ENCODE measurements at regions not wholly inside any gene's neighbourhood (a gene's known extent, or its start where the extent isn't known, plus 50 kb on each side); places are given as distances from the start of the nearest gene placed in this dataset.

- no peaks in the 10 kb centered on the region for H3K9me3 Mint-ChIP-seq
- no peak overlapping the region for H3K27ac Mint-ChIP-seq
- H3K27me3 Mint-ChIP-seq: no peaks in the 10 kb centered on the region
- H3K36me3 Mint-ChIP-seq: no peaks in the 10 kb centered on the region
- H3K4me1 Mint-ChIP-seq (ENCODE audit: unreplicated experiment): no peaks in the 10 kb centered on the region
- no peak for DNase-seq (ENCODE audit: extremely low spot score, unreplicated experiment)
- TF ChIP-seq CTCF (conservative IDR thresholded peaks at IDR 0.05): no peak
- no peak overlapping the region for H3K4me3 Mint-ChIP-seq
Observed at GRCh38 chr11:106288057-106288456, 210.6 kb downstream of the AASDHPPT start.

DNA sequence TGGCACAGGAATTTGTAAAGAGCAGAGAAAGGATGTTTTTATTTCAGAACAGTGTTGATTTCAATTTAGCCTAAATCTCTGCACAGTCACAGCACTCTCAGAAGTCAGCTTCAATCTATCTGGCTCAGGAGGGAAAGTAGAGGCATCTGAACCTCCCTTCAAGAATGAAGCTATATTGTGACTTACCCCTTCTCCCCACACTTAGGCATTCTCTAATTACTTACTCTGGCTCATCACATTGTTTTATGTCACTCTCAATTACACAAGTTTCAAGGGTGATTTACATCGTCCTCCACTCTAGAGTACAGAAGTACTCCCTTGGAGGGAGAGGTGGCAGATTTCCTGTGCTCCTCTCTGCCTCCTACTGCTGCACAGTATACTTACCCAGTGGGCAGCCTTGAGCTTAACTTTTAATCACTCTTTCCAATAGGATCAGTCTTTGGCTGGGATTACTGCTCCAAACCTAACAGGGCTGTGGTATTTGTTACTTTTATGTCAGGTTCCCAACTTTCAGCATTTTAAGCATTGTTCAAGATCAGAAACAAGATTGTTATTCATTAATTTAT, 211.4 kb downstream of the AASDHPPT start:
- no peak overlapping the region for H3K4me3 Mint-ChIP-seq
- no peaks in the 10 kb centered on the region for H3K27me3 Mint-ChIP-seq
- no peak overlapping the region for H3K27ac Mint-ChIP-seq
- no peaks in the 10 kb centered on the region for H3K9me3 Mint-ChIP-seq
- TF ChIP-seq CTCF (conservative IDR thresholded peaks at IDR 0.05): no peak
- no peak for DNase-seq (ENCODE audit: extremely low spot score, unreplicated experiment)
- H3K4me1 Mint-ChIP-seq (ENCODE audit: unreplicated experiment): no peaks in the 10 kb centered on the region
- H3K36me3 Mint-ChIP-seq: no peaks in the 10 kb centered on the region

DNA sequence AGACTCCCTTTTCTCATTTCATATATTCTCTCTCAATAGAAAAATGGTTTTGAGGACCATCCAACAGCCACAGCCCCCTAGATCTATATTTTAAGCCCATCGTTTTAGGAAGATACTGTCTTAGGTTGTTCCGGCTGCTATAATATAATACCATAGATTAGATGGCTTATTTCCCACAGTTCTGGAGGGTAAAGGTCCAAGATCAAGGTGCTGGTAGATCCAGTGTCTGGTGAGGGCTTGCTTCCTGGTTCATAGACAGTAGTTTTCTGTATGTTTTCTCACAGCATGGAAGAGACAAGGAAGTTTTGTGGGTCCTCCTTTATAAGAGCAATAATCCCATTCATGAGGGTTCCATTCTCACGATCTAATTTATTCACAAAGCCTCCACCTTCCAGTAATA, 215.1 kb downstream of the AASDHPPT start:
- no peaks in the 10 kb centered on the region for H3K4me1 Mint-ChIP-seq (ENCODE audit: unreplicated experiment)
- no peaks in the 10 kb centered on the region for H3K9me3 Mint-ChIP-seq
- no peaks in the 10 kb centered on the region for H3K36me3 Mint-ChIP-seq
- H3K4me3 Mint-ChIP-seq: no peak overlapping the region
- no peak for DNase-seq (ENCODE audit: extremely low spot score, unreplicated experiment)
- H3K27ac Mint-ChIP-seq: no peak overlapping the region
- TF ChIP-seq CTCF (conservative IDR thresholded peaks at IDR 0.05): no peak
- H3K27me3 Mint-ChIP-seq: no peaks in the 10 kb centered on the region

- Mint-ChIP-seq H3K36me3 (no peaks in the 10 kb centered on the region), H3K27ac (no peak overlapping the region), H3K4me1 (ENCODE audit: unreplicated experiment) (no peaks in the 10 kb centered on the region), H3K27me3 (no peaks in the 10 kb centered on the region), H3K9me3 (peaks cover 4% of the 10 kb centered on the region), H3K4me3 (no peak overlapping the region)
- no peak for TF ChIP-seq CTCF (conservative IDR thresholded peaks at IDR 0.05)
- no peak for DNase-seq (ENCODE audit: extremely low spot score, unreplicated experiment)
Observed at GRCh38 chr11:106295974-106296373, 218.5 kb downstream of the AASDHPPT start.

- H3K4me1 Mint-ChIP-seq (ENCODE audit: unreplicated experiment): no peaks in the 10 kb centered on the region
- H3K27ac Mint-ChIP-seq: no peak overlapping the region
- H3K4me3 Mint-ChIP-seq: no peak overlapping the region
- TF ChIP-seq CTCF (conservative IDR thresholded peaks at IDR 0.05): no peak
- H3K27me3 Mint-ChIP-seq: no peaks in the 10 kb centered on the region
- no peaks in the 10 kb centered on the region for H3K36me3 Mint-ChIP-seq
- no peak for DNase-seq (ENCODE audit: extremely low spot score, unreplicated experiment)
- H3K9me3 Mint-ChIP-seq: peaks cover 16% of the 10 kb centered on the region
Observed at GRCh38 chr11:106302416-106302815, 225.0 kb downstream of the AASDHPPT start.

- Mint-ChIP-seq H3K4me1 (ENCODE audit: unreplicated experiment) (no peaks in the 10 kb centered on the region), H3K9me3 (peaks cover 12% of the 10 kb centered on the region), H3K4me3 (no peak overlapping the region), H3K36me3 (no peaks in the 10 kb centered on the region), H3K27me3 (no peaks in the 10 kb centered on the region), H3K27ac (no peak overlapping the region)
- no peak for TF ChIP-seq CTCF (conservative IDR thresholded peaks at IDR 0.05)
- DNase-seq (ENCODE audit: extremely low spot score, unreplicated experiment): no peak
Observed at GRCh38 chr11:106304274-106304673, 226.8 kb downstream of the AASDHPPT start.
